NB4 (cell line): ENCODE measurements at regions not wholly inside any gene's neighbourhood (a gene's known extent, or its start where the extent isn't known, plus 50 kb on each side); places are given as distances from the start of the nearest gene placed in this dataset.

Experiments used
- DNase-seq: peaks from one replicate; pipeline ENCODE4 v3.0.0; 2010; ENCODE audit warnings: low read depth
- H3K4me3 ChIP-seq: one replicate; pipeline ENCODE4 v1.5.1; 2011; ENCODE audit warnings: mild to moderate bottlenecking, low read depth, low read length, moderate library complexity
- CTCF ChIP-seq: IDR thresholded peaks from one replicate; pipeline ENCODE4 v1.5.1; 2012; ENCODE audit warnings: low read depth, low read length
- MYC ChIP-seq: IDR thresholded peaks from 2 replicates; pipeline ENCODE4 v1.6.1; 2011; ENCODE audit warnings: low read depth, low read length
- POLR2A ChIP-seq: IDR thresholded peaks from 2 replicates; pipeline ENCODE4 v1.6.1; 2011; ENCODE audit warnings: mild to moderate bottlenecking; ENCODE audit not compliant: insufficient read length; ENCODE audit errors: extremely low read depth
- TF ChIP-seq, protein P1 (sequence below): IDR thresholded peaks from 2 replicates; pipeline ENCODE4 v1.6.1; 2011; ENCODE audit warnings: low read depth, low read length

DNA sequence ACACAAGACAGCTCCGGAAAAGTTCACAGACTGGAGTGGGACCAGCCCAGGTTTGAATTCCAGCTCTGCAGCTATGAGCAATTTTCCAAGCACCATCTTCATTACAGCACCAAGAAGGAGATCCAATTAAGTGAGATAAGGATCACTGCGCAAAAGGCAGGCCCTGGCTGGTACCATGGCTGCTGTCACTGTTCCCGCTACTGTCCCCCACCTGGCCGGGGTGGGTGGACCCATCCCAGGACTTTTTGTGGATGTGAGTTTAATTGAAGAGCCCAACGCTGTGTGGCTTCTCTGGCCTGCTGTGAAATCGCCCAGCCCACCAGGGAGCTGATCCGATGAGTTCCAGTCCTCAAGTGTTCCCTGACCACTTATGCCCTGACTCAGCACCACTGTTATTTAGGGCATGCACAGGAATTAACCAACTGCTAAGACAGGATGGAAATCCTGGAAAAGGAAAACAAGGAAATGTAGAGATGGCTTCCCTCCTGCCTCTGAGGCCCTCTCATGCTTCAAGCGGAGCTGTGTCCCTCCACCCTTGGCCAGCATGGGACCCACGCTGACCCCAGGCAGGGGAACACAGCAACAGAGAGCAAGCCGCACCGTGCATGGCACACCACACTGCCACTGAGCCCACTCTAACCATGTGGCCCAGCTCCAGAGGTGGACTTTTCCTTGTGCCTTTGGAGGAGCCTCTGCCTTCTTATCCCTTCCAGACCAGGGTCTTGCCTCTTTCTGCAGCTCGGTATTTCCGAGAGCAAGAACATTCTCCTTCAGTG is 150.0 kb upstream of the CST7 start:
- no peak for DNase-seq
- TF ChIP-seq, protein P1, sequence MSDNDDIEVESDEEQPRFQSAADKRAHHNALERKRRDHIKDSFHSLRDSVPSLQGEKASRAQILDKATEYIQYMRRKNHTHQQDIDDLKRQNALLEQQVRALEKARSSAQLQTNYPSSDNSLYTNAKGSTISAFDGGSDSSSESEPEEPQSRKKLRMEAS = no peak
- H3K4me3 ChIP-seq = no peak overlapping the region

- no peak for DNase-seq
- H3K4me3 ChIP-seq = no peak overlapping the region
- TF ChIP-seq CTCF = no peak
- no peak for TF ChIP-seq MYC
- TF ChIP-seq POLR2A = no peak
- TF ChIP-seq, protein P1 = no peak
These were observed 149.0 kb upstream of the CST7 start for GRCh38 chr20:24799971-24800580.

GRCh38 chr20:24802286-24802820 is 146.7 kb upstream of the CST7 start:
- H3K4me3 ChIP-seq = no peak overlapping the region
- DNase-seq = no peak
- TF ChIP-seq, protein P1 = no peak
- TF ChIP-seq MYC (no peak), CTCF (no peak), POLR2A (no peak)

- H3K4me3 ChIP-seq = no peak overlapping the region
- TF ChIP-seq MYC (no peak), POLR2A (no peak), CTCF (no peak)
- TF ChIP-seq, protein P1 = no peak
- DNase-seq = no peak
These were observed 144.4 kb upstream of the CST7 start for GRCh38 chr20:24804481-24805206.

DNA sequence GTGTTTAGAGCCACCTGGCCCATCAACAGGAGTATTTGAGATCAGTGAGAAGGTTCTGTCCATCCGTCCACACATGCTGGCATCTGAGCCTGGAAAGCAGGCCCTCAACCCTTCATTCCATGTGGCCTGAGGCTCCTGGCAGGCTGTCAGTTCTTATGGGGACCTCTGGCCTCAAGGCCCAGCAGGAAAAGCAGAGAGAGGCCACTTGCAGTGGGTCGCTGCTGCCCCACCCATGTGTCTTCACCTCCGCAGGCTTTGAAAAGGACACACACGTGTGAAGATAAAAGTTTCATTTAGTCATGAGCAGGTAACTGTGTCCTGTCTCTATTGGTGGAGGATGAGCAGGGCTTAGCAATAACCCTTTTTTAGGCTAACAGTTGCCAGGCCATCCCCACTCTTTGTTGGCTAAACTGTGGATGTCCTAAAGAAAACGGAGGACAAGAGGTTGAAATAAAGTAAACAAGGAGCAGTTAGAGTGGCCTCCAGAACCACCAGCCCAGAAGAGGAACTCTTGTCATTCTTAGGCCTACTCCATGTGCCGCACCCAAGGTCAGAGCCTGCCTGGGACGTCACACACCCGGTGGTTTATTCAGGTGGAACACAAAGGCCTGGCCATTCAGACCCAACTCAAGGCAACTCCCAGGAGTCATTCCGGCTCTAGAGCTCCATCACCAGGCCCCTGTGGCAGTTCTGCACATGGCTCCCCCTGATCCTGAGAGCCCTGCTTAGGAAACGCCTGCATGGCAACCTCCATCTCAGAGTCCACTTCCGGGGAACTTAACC is 143.4 kb upstream of the CST7 start:
- no peak for TF ChIP-seq MYC
- no peak for TF ChIP-seq POLR2A
- TF ChIP-seq, protein P1 = no peak
- no peak for TF ChIP-seq CTCF
- no peak for DNase-seq
- no peak overlapping the region for H3K4me3 ChIP-seq
